Stimulated activated CD4-positive, alpha-beta T cell treated with anti-CD3 and anti-CD28 coated beads, TNF-alpha, amount 100 ng/mL, for 4 hours (primary cell): ENCODE measurements at regions not wholly inside any gene's neighbourhood (a gene's known extent, or its start where the extent isn't known, plus 50 kb on each side); places are given as distances from the start of the nearest gene placed in this dataset.

Source experiments
- DNase-seq, 3 experiments: peaks; one replicate each; pipeline ENCODE4 v3.0.0-alpha.2; 2020; ENCODE audit warnings: low read depth in 3 of 3

DNA sequence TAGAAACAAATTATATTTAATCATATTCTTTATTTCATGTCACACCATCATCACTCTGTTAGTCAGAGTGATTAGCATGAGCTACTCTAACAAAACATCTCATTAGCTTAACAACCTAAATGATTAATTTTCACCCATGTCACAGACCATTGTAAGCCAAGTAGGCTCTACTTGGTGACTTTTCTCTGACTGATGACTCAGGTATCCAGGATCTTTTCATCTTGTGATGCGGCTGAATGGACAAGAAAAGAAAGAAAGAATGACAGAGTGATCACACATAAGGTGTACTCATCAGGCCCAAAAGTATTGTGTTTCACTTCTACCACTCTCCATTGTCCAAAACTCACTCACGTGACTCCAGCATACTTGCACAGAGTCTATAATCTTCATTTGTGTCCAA lies 299.3 kb downstream of the ANXA1 start:
- no peak for DNase-seq

- DNase-seq: no peak
These were observed 308.2 kb downstream of the ANXA1 start for GRCh38 chr9:73459817-73460216.

GRCh38 chr9:73468716-73469115 lies 317.1 kb downstream of the ANXA1 start:
- DNase-seq: no peak

DNA sequence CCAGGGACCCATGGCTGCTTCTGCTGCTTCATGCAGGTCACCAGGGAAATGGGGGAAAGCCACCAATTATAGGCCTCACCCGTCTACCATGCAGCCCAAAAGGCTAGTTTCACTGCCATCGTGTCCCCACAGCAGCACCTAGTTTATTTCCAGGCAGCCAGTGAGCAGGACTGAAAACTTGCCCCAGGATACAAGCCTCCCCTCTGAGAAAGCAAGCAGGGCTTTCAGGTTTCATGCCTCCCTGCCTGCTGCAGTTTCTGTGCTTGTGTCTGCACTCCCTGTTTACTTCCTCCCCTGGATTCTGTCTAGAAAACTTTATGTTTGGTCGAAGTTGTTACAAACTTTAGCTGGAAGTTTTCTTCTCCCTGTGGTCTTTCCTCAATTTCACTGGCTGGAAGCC lies 319.1 kb downstream of the ANXA1 start:
- no peak for DNase-seq

DNA sequence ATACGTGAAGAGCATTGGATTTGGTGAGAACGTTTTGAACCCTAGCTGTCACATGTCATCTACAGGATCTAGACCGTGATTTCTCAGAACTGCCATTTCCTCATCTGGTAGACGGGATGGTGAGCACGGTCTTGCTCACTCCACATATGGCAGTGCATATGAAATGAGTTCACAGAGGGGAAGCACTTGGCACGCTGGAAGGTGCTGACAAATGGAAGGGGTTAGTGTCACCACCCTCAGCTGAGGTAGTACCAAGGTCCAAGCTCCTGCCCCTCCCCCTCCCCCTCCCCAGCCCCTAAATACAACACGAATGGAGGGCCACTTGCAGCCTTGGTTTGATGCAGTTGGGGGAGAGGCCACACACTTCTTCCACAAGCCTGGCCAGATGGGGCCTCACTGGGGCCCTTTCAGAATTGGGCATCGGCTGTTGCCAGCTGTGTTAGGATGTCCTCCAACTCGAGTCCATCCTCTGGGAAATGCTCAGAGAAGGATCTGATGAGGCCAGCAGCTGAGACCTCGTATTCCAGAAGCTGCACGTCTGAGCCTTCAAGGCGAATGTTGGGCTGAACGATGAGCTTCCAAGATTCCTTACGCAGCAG lies 322.4 kb downstream of the ANXA1 start:
- DNase-seq: no peak

DNA sequence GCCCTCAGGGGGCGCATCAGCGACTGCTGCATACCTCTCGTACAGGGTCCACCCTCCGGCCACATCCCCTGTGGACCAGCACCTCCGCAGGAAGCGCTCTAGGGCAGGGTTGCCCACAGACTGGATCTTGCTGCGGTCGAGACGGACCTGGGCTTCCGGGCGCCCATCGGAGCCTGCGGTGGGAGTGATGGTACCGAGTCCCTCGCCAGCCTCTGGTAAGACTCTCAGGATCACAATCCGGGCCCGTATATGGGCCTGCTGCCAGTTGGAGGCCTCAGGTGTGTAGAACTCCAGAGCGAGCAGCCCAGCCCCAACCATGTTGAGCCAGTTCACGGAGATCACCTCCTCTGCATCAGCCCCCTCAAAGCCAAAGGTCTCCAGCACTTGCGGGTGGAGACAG lies 323.0 kb downstream of the ANXA1 start:
- DNase-seq: no peak

GRCh38 chr9:73494894-73495293 lies 343.2 kb downstream of the ANXA1 start:
- DNase-seq: no peak

- no peak for DNase-seq
These were observed 346.1 kb downstream of the ANXA1 start for GRCh38 chr9:73497796-73498195.

DNA sequence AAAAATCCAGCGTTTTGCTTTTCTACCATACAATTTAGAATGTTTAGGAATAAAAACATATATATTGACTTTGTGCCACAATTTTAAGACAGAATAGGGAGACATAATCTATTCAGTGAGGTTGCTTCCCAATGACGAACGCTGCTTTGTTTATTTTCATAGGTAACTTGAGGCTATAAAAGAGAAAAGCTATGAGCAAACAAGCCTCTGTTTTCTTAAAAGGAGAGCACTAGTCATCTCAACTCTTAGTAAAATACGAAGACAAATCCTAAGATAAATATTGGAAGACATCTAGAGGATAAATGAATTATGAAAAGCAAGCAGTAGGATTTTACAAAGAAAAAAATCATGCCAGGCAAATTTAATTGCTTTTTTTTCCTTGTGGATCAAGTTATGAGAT lies 363.6 kb downstream of the ANXA1 start:
- no peak for DNase-seq

- no peak for DNase-seq
These were observed 371.7 kb downstream of the ANXA1 start for GRCh38 chr9:73523391-73523790.

GRCh38 chr9:73525350-73525749 lies 373.7 kb downstream of the ANXA1 start:
- DNase-seq: no peak

GRCh38 chr9:73527521-73527920 lies 375.9 kb downstream of the ANXA1 start:
- no peak for DNase-seq

GRCh38 chr9:73528926-73529325 lies 377.3 kb downstream of the ANXA1 start:
- no peak for DNase-seq

GRCh38 chr9:73529666-73530065 lies 378.0 kb downstream of the ANXA1 start:
- no peak for DNase-seq

DNA sequence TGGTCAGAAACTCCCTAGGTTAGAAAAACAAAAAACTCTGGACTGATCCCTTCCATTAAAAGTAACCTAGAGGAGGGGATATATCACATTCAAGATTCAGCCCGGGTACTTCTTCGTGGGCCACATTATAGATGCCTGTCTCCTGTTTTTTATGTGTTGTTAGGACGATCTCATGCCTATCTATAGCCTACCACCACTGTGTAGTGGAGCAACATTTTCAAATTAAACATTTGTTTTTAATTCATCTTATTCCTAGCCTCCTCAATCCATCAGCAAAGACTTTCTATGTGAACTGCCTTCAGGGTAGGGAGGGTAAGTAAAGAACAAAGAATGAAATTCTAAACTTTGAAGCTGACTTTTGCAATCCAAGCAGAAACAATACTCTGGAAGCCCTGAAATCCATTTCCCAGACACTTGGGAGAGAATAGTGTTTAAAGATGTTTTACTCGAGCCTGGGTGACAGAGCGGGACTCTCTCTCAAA lies 379.4 kb downstream of the ANXA1 start:
- no peak for DNase-seq

DNA sequence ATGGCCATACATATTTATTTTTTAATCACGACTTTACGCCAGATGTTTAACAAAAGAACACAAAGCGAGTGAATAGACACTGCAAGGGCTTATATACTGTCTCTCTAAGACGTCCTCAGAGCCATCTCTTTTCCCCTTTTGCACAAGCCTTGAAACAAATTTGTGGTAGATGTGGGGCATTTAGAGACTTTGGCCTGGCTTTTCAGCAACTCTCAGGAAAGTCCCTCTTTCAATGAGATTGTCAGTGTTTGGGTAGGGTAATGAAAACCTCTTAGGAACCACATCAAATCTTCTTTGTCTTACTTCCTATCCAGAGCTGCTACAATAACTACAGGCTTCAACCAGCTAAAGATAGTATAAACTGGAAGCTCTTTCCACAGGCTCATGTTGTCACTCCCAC lies 380.0 kb downstream of the ANXA1 start:
- DNase-seq: no peak

GRCh38 chr9:73532985-73533384 lies 381.3 kb downstream of the ANXA1 start:
- DNase-seq: no peak

- DNase-seq: no peak
These were observed 384.7 kb downstream of the ANXA1 start for GRCh38 chr9:73536403-73536802.

GRCh38 chr9:73537561-73537960 lies 385.9 kb downstream of the ANXA1 start:
- DNase-seq: no peak

DNA sequence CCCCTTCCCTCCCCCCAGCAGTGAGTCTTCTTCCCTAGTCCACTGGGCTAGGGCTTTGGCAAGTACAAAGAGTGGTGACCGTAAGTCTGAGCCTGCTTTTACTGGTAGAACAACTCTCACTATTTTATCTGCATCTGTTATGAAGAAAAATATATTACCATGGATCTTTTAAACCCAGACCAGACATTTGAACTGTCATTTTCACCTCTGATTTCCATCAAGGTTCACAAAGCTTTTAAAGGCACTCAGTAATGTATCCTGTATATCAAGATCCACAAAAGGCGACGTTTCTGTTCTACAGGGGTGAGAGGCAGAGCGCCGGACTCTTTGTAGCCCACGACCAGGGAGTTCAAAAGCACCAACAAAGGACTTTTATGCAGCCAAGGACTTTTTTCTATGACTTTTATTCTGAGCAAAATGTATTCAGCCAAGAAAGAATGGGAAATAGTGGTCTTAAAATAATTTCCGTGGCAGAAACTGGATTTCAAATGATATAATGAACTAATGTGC lies 388.3 kb downstream of the ANXA1 start:
- DNase-seq: no peak

GRCh38 chr9:73541923-73542322 lies 390.3 kb downstream of the ANXA1 start:
- DNase-seq: no peak

GRCh38 chr9:73543727-73544126 lies 392.1 kb downstream of the ANXA1 start:
- no peak for DNase-seq

GRCh38 chr9:73548201-73548600 lies 396.5 kb downstream of the ANXA1 start:
- no peak for DNase-seq

- DNase-seq: no peak
These were observed 398.3 kb downstream of the ANXA1 start for GRCh38 chr9:73549991-73550390.
